H1 (cell line): ENCODE measurements at regions not wholly inside any gene's neighbourhood (a gene's known extent, or its start where the extent isn't known, plus 50 kb on each side); places are given as distances from the start of the nearest gene placed in this dataset.

Source experiments
- CTCF ChIA-PET: fragments of 300-600 bp; sonication (Branson Sonifier 250); formaldehyde crosslinking; loops from one replicate; lab custom pipeline; 2021; ENCODE audit not compliant: partially characterized antibody; lab: Charles Lee
- POLR2A ChIA-PET: fragments of 300-600 bp; sonication (Branson Sonifier 250); formaldehyde crosslinking; loops from one replicate; lab custom pipeline; 2021; ENCODE audit warnings: inconsistent platforms; ENCODE audit not compliant: partially characterized antibody; lab: Charles Lee
- DNase-seq, 2 experiments: peaks; one replicate each; pipeline versions ENCODE4 v3.0.0 to v3.0.0-alpha.2; 2010 to 2022; ENCODE audit warnings: low spot score in 2 of 2, low read depth in 1 of 2, mixed read lengths in 1 of 2
- FAIRE-seq: peaks from 2 replicates; lab custom pipeline; 2011; peaks lifted over from hg19 to GRCh38; lab: Jason Lieb, UNC
- H2AFZ ChIP-seq: 2 replicates; pipeline ENCODE4 v1.8.1; 2012; ENCODE audit warnings: low read length, inconsistent platforms
- H2AK5ac ChIP-seq: 2 replicates; pipeline ENCODE4 v1.6.1; 2013; ENCODE audit warnings: low read depth, low read length
- H2BK120ac ChIP-seq: replicated peaks from 2 replicates; pipeline ENCODE3; 2013; ENCODE audit warnings: low read depth, low read length, inconsistent platforms
- H2BK12ac ChIP-seq: 2 replicates; pipeline ENCODE4 v1.6.1; 2013; ENCODE audit warnings: low read depth, low read length
- H2BK15ac ChIP-seq: 2 replicates; pipeline ENCODE4 v1.6.1; 2013; ENCODE audit warnings: low read length
- H2BK20ac ChIP-seq: 2 replicates; pipeline ENCODE4 v1.6.1; 2013; ENCODE audit warnings: low read length
- H2BK5ac ChIP-seq: 2 replicates; pipeline ENCODE4 v1.6.1; 2013; ENCODE audit warnings: low read depth, low read length
- H3K14ac ChIP-seq: 2 replicates; pipeline ENCODE4 v1.6.1; 2013; ENCODE audit warnings: inconsistent platforms; ENCODE audit not compliant: insufficient read length
- H3K18ac ChIP-seq: 2 replicates; pipeline ENCODE4 v1.6.1; 2013; ENCODE audit warnings: low read length; ENCODE audit errors: extremely low read depth
- H3K23ac ChIP-seq: 2 replicates; pipeline ENCODE4 v1.6.1; 2013; ENCODE audit warnings: inconsistent platforms; ENCODE audit not compliant: insufficient read length
- H3K23me2 ChIP-seq: 2 replicates; pipeline ENCODE4 v1.6.1; 2013; ENCODE audit warnings: low read depth, low read length
- H3K27ac ChIP-seq: 2 replicates; pipeline ENCODE4 v1.6.1; 2011; ENCODE audit warnings: low read depth, low read length, inconsistent platforms
- H3K27me3 ChIP-seq, 4 experiments: replicated peaks in 1 of 4; 1 replicate in 1 of 4; 2 replicates in 3 of 4; pipeline versions ENCODE4 v1.6.1 to v1.8.1; 2011 to 2013; ENCODE audit warnings: low read length in 3 of 4, mild to moderate bottlenecking in 3 of 4, inconsistent platforms in 2 of 4, mixed read lengths in 2 of 4, moderate library complexity in 1 of 4; ENCODE audit not compliant: control insufficient read depth in 3 of 4, insufficient read depth in 3 of 4; ENCODE audit errors: extremely low read depth in 1 of 4
- H3K36me3 ChIP-seq, 4 experiments: 2 replicates each; pipeline versions ENCODE4 v1.6.1 to v1.8.1; 2011 to 2013; ENCODE audit warnings: mild to moderate bottlenecking in 4 of 4, low read length in 3 of 4, moderate library complexity in 2 of 4, control low read depth in 1 of 4, inconsistent platforms in 1 of 4; ENCODE audit not compliant: insufficient read depth in 4 of 4, control insufficient read depth in 2 of 4
- H3K4ac ChIP-seq: replicated peaks from 2 replicates; pipeline ENCODE3; 2013; ENCODE audit warnings: low read length, low read depth, mixed read lengths, inconsistent platforms; ENCODE audit not compliant: insufficient read length
- H3K4me1 ChIP-seq, 4 experiments: replicated peaks in 1 of 4; 1 replicate in 1 of 4; 2 replicates in 3 of 4; pipeline versions ENCODE4 v1.6.1 to v1.8.1; 2011 to 2013; ENCODE audit warnings: low read length in 3 of 4, inconsistent platforms in 2 of 4, mixed read lengths in 1 of 4; ENCODE audit not compliant: insufficient read depth in 4 of 4, control insufficient read depth in 3 of 4
- H3K4me2 ChIP-seq, 2 experiments: 2 replicates each; pipeline versions ENCODE4 v1.6.1 to v1.8.1; 2011 to 2013; ENCODE audit warnings: low read depth in 2 of 2, low read length in 2 of 2, control low read depth in 1 of 2, inconsistent platforms in 1 of 2, mild to moderate bottlenecking in 1 of 2; ENCODE audit not compliant: insufficient read depth in 1 of 2
- H3K4me3 ChIP-seq, 4 experiments: fragments of 200-600, 300-600 bp in 1 of 4; sonication (generic), shearing (Covaris generic), sonication (Bioruptor Twin) in 1 of 4; 2 replicates each; pipeline versions ENCODE4 v1.5.1 to v1.8.1; 2011 to 2016; ENCODE audit warnings: low read length in 4 of 4, low read depth in 3 of 4, control low read depth in 2 of 4, inconsistent platforms in 2 of 4, mild to moderate bottlenecking in 2 of 4, mixed read lengths in 1 of 4, moderate library complexity in 1 of 4; ENCODE audit not compliant: insufficient read depth in 2 of 4; ENCODE audit errors: extremely low read depth in 1 of 4
- H3K56ac ChIP-seq: replicated peaks from 2 replicates; pipeline ENCODE3; 2013; ENCODE audit warnings: low read depth, mild to moderate bottlenecking, mixed read lengths, low read length, inconsistent platforms; ENCODE audit not compliant: insufficient read length
- H3K79me1 ChIP-seq: 2 replicates; pipeline ENCODE4 v1.6.1; 2013; ENCODE audit warnings: low read depth, low read length, control low read depth
- H3K79me2 ChIP-seq, 2 experiments: 2 replicates each; pipeline versions ENCODE4 v1.6.1 to v1.8.1; 2012 to 2013; ENCODE audit warnings: low read length in 2 of 2, mild to moderate bottlenecking in 2 of 2, inconsistent platforms in 1 of 2; ENCODE audit not compliant: insufficient read depth in 2 of 2, control insufficient read depth in 1 of 2
- H3K9ac ChIP-seq, 4 experiments: replicated peaks in 1 of 4; 1 replicate in 1 of 4; 2 replicates in 3 of 4; pipeline versions ENCODE4 v1.6.1 to v1.8.1; 2011 to 2013; ENCODE audit warnings: low read depth in 3 of 4, low read length in 3 of 4, control low read depth in 2 of 4, mild to moderate bottlenecking in 2 of 4, moderate library complexity in 2 of 4, inconsistent platforms in 1 of 4; ENCODE audit errors: extremely low read depth in 1 of 4
- H3K9me3 ChIP-seq, 2 experiments: 2 replicates each; pipeline versions ENCODE4 v1.6.1 to v1.8.1; 2012 to 2013; ENCODE audit warnings: mild to moderate bottlenecking in 2 of 2, moderate library complexity in 2 of 2, control low read depth in 1 of 2, inconsistent platforms in 1 of 2, low read depth in 1 of 2, low read length in 1 of 2, mixed read lengths in 1 of 2; ENCODE audit not compliant: insufficient read depth in 2 of 2
- H4K20me1 ChIP-seq, 2 experiments: replicated peaks in 1 of 2; 2 replicates each; pipeline versions ENCODE3 to v1.8.1; 2011 to 2013; ENCODE audit warnings: inconsistent platforms in 2 of 2, low read length in 2 of 2, mild to moderate bottlenecking in 1 of 2; ENCODE audit not compliant: insufficient read depth in 2 of 2, control insufficient read depth in 1 of 2
- H4K5ac ChIP-seq: 2 replicates; pipeline ENCODE4 v1.6.1; 2013; ENCODE audit warnings: low read length, low read depth, mixed read lengths, inconsistent platforms; ENCODE audit not compliant: insufficient read length
- H4K8ac ChIP-seq: 2 replicates; pipeline ENCODE4 v1.8.0; 2013; ENCODE audit warnings: mild to moderate bottlenecking, moderate library complexity, low read length, inconsistent platforms; ENCODE audit not compliant: insufficient read depth; ENCODE audit errors: extremely low read depth
- H4K91ac ChIP-seq: replicated peaks from 2 replicates; pipeline ENCODE3; 2013; ENCODE audit warnings: low read length, mixed read lengths, inconsistent platforms; ENCODE audit not compliant: insufficient read length
- CHD2 ChIP-seq: IDR thresholded peaks from 2 replicates; pipeline ENCODE4 v1.6.1; 2012; ENCODE audit warnings: low read length, improper control_type of control experiment
- TBP ChIP-seq: IDR thresholded peaks from 2 replicates; pipeline ENCODE4 v1.6.1; 2011; ENCODE audit warnings: low read depth, low read length, improper control_type of control experiment
- TCF12 ChIP-seq: IDR thresholded peaks from 2 replicates; pipeline ENCODE4 v1.6.1; 2011; ENCODE audit warnings: low read depth, mild to moderate bottlenecking, low read length
- WGBS, 2 experiments: shearing (Covaris generic) in 1 of 2; methylation state at CpG; one replicate each; pipeline versions ENCODE4 v1.1.6 to v1.1.7; 2013 to 2015; ENCODE audit warnings: low lambda C conversion rate in 2 of 2, mixed read lengths in 2 of 2, inconsistent platforms in 1 of 2, low coverage in 1 of 2, missing lambda C conversion rate in 1 of 2; ENCODE audit not compliant: insufficient replicate concordance in 2 of 2, insufficient coverage in 1 of 2, insufficient read length in 1 of 2; ENCODE audit errors: extremely low coverage in 1 of 2, missing lambda C conversion rate in 1 of 2; 5-methylcytosine and 5-hydroxymethylcytosine counted together

- no peak overlapping the region for H2BK12ac ChIP-seq
- WGBS, 2 experiments: 90% methylated on average over 5 of the region's 5 CpGs; no CpG with 5 or more reads in 1 of the 2 experiments
- H3K4me2 ChIP-seq: no peak overlapping the region
- no peak overlapping the region for H3K4ac ChIP-seq
- H4K5ac ChIP-seq: no peak overlapping the region
- no peak overlapping the region for H3K23ac ChIP-seq
- H2AFZ ChIP-seq: no peak overlapping the region
- no peak overlapping the region for H3K56ac ChIP-seq
- ChIA-PET POLR2A (no interaction called here), CTCF (no interaction called here)
- DNase-seq (no peak), FAIRE-seq (no peak)
- no peak overlapping the region for H2BK120ac ChIP-seq
- no peaks in the 10 kb centered on the region for H4K20me1 ChIP-seq
- peaks cover 0 to 3% (median 0%) of the 10 kb centered on the region in 4 experiments; a peak in 1 of 7 replicates for H3K4me1 ChIP-seq
- no peaks in the 10 kb centered on the region for H3K79me2 ChIP-seq
- no peaks in the 10 kb centered on the region for H3K36me3 ChIP-seq
- H2BK20ac ChIP-seq: no peak overlapping the region
- no peak overlapping the region for H2BK5ac ChIP-seq
- TF ChIP-seq CHD2: no peak
- TF ChIP-seq TBP: no peak
- 0 out of 2 replicates have a peak, but pooled peaks have one; percentile 52 for TF ChIP-seq TCF12
- no peaks in the 10 kb centered on the region for H3K79me1 ChIP-seq
- no peak overlapping the region for H3K18ac ChIP-seq
- no peaks in the 10 kb centered on the region for H3K27me3 ChIP-seq
- H2AK5ac ChIP-seq: no peak overlapping the region
- H3K9me3 ChIP-seq: peaks cover 0 to 4% of the 10 kb centered on the region in 2 experiments; a peak in 1 of 4 replicates
- no peaks in the 10 kb centered on the region for H3K23me2 ChIP-seq
- no peak overlapping the region for H3K9ac ChIP-seq
- no peak overlapping the region for H3K27ac ChIP-seq
- no peak overlapping the region for H4K8ac ChIP-seq
- H3K14ac ChIP-seq: no peak overlapping the region
- H2BK15ac ChIP-seq: no peak overlapping the region
- no peak overlapping the region for H4K91ac ChIP-seq
- no peak overlapping the region for H3K4me3 ChIP-seq
Observed at GRCh38 chr18:61699397-61700110, 193.3 kb downstream of the RNF152 start.
